SKM-1 treated with dmso at 0.1 percent for 144 hours (cell line): ENCODE measurements at regions not wholly inside any gene's neighbourhood (a gene's known extent, or its start where the extent isn't known, plus 50 kb on each side); places are given as distances from the start of the nearest gene placed in this dataset.
"Not testable (repeated sequence)": the region's sequence is repeated elsewhere in the genome, so short reads cannot be mapped to it uniquely, and the experiment has no call there.

ENCODE experiments used
- DNase-seq: peaks from one replicate; lab custom pipeline; 2025; ENCODE audit not compliant: unreplicated experiment; lab: John Stamatoyannopoulos, UW

DNA sequence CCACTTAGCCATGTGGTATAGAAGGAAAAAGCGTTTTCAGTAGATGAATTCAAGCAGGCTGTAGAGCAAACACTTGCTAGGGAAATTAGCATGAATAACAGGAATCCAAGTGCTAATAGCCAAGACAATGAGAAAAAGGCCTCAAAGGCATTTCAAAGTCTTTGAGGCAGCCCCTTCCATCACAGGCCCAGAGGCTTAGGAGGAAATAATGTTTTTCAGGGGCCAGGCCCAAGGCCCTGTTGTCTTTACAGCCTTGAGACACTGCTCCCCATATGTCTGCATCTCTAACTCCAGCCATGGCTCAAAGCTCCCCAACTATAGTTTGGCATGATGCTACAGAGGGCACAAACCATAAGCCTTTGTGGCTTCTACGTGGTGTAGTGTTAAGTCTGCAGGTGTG, 563.5 kb downstream of the TAF11L14 start:
- DNase-seq = no peak

DNA sequence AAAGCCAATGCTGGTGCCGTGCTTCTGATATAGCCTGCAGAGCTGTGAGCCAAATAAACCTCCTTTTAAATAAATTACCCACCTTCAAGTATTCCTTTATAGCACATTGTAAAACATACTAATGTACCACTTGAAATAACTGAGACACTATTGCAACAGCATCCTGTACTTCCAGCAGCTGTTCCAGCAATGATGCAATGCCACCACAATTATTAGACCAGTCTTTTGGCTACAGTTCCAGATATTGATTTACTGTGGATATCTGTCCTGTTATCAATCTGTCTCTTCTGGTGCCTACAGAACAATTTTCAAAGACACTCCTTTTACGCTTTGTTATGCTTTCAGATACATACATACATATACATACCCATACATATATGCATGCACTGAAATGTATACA, 567.9 kb downstream of the TAF11L14 start:
- DNase-seq = no peak

DNA sequence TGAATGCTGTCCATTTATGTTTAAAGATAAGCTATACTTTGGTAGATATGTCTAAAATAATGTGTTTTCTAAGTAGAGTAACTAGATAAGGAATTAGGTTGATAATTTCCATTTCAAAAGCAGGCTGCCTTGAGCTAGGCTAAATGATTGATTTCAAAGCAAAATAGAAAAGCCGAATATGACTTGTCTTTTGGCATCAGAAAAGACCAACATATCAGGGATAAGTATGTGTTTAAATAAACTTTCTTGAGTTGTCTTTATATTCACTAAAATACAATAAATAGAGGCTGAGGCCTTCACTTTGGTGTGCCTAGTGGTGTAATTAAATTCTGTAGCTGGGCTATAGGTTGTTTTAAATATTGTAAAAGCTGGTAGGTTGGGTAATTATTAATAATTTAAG, 569.0 kb downstream of the TAF11L14 start:
- no peak for DNase-seq

DNA sequence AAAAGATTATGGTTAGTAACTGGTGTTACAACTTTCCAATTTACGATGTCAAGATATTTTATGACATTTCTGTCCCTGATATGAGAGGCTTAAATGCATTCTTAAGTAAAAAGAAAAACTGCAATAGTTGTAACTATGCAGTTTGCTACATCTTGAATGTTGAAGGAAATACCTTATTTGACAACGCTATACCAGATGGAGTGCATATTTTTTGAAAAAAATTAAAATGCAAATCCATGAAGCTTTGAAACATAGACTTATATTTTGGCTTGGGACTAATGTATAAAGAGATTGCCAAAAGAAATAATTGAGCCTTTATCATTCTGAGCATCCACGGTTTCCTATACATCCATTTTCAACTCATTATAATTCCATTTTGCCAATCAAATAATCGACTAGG, 579.4 kb downstream of the TAF11L14 start:
- no peak for DNase-seq

DNA sequence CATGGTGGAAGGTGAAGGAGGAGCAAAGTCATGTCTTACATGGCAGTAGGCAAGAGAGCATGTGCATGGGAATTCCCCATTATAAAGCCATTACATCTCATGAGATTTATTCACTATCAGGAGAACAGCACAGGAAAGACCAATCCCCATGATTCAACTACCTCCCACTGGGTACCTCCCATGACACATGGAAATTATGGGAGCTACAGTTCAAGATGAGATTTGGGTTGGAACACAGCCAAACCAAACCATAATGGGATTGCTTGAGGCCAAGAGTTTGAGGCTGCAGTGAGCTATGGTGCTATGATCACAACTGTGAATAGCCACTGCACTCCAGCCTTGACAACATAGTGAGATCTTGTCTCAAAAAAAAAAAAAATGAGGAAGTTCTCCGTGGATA, 581.8 kb downstream of the TAF11L14 start:
- DNase-seq = no peak

DNA sequence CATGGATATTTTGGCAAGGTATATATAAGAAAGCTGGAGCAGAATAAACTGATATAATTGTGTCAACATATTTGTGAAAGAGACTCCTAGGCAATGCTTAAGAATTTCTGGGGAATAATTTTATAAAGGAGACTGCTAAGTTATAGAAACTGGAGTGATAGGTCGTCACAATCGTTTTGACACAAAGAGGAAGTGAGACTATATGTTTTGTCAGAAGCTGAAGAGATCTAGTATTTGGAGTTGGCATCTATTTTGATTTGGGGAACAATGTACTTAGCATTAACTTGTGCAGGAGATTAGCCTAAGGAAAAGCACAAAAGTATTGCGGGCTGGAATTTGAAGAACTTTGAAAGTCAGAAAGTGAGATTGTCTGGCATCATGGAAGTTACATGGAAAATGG, 582.5 kb downstream of the TAF11L14 start:
- no peak for DNase-seq

DNA sequence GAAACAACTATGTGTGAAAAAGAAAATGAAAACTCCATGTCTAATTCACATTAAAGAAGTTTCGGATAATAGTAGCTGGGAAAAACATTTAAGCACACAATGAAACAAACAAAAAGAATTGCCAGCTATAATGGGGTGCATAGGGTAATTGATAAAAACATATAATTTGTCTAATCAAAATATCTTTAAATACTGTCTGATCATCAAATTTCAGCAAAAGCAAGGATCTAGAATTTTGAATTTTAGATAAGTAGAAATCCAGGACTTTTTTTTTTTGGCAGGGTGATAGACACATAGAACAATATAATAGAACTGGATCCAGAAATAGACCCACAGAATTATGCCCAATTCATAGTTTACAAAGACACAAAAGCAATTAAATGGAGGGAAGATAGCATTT, 585.0 kb downstream of the TAF11L14 start:
- DNase-seq = no peak

DNA sequence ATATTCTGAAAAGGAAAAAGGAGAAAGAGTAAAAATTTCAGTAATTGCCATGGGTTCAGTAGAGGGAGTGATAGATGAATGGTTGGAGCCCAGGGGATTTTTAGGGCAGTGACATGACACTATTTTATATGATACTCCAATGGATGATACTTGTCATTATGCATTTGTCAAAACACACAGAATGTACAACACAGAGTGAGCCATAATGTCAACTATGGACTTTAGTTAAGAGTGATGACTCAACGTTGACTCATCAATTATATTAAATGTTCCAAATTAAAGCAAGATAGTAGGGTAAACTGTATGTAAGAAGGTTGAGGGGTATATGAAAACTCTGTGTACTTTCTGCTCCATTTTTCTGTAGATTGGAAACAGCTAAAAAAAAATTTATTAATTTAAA, 586.4 kb downstream of the TAF11L14 start:
- no peak for DNase-seq

DNA sequence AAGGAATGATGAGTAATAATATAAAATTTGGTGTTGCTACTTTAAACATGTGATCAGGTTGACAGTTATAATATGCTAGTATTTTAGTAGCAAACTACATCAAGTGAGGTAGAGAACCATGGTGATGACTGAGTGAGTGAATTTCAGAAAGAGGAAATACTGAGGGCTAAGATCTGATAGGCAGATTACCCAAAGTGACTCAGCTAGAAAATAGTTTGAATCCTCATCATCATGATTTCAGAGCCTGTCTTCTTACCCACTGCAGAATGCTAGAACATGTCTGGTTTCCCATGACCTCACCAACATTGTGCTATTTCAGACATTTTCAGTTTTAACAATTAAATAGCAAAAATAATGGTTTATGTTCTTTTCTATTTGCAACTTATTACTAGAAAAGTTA, 602.1 kb downstream of the TAF11L14 start:
- DNase-seq = peak; percentile 4

DNA sequence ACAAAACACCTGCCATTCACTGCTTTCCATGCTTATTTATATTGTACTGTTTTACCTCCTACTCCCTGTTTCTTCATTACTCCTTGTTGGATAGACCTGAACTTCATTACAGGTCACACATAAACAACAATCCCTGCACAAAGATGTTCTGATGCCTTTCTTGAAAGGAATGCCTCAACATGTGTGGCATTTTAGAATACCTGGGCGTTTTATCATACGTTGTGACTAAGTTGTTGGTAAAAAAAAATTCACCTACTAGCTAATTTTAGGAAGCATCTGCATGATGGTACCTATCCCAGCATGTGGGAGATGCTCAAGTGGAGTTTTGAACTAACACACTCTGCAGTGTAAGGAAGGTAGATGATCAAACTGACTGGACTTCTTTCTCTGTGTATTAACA, 604.1 kb downstream of the TAF11L14 start:
- no peak for DNase-seq

DNA sequence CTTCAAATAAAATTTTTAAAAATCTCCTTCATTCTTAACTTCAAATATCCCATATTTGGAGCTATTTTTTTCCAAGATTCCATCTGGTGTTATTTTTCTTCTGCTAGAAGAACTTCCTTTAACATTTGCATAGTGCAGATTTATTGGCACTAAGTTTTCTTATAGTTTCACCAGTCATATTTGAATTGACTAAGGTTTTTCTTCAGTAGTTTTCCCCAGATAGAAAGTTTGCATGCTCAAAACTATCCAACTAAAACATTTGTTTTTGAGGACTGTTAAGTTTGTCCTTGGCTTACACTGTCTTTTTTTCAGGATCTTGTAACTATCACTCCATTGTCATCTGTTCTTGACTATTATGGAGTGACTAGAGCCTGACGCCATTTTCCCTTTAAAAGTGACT, 606.7 kb downstream of the TAF11L14 start:
- no peak for DNase-seq

DNA sequence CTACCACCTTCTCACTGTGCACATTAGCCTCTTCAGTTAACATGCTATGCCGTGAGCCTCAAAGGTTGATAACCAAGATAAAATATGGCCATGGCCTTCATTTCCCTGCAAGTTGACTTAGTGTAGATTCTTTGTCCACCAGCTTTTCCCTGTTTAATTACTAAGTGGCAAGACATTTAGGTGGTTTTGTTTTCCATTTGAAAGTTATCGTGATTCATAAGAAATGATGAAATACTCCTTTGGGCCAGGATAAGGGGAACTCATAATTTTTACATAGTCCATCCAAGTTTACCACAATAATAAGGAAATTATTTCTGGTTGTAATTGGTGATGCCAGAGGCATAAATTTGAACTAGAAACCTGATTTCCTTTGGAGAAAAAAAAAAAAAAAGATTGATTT, 609.6 kb downstream of the TAF11L14 start:
- DNase-seq = no peak

DNA sequence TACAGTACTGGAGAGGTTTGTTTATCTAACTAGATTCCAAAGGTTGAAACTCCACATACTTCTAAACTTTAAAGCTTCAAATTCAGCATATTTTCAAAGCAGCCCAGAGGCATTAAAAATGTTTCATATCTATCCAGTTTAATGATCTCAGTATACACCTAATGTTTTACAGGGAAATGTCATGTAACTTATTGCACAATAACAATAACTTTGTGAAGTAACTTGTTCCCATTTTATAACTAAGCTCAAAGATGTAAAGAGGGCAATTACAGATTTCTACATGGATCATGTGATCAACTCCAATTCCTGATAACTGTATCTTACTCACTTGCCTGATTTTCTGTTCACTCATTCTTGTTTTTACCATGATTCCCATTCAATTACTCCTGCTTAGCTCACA, 610.0 kb downstream of the TAF11L14 start:
- DNase-seq = no peak

DNA sequence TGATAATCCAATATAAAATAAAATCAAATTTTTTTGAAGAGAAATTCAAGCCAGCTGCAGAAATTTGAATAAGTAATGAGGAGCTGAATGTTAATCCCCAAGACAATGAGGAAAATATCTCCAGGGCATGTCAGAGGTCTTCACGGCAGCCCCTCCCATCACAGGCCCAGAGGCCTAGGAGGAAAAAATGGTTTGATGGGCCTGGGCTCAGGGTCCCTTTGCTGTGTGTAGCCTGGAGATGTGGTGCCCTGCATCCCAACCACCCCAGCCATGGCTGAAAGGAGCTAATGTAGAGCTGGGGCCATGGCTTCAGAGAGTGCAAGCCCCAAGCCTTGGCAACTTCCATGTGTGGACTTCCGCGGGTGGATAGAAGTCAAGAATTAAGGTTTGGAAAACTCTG, 618.3 kb downstream of the TAF11L14 start:
- DNase-seq = no peak

DNA sequence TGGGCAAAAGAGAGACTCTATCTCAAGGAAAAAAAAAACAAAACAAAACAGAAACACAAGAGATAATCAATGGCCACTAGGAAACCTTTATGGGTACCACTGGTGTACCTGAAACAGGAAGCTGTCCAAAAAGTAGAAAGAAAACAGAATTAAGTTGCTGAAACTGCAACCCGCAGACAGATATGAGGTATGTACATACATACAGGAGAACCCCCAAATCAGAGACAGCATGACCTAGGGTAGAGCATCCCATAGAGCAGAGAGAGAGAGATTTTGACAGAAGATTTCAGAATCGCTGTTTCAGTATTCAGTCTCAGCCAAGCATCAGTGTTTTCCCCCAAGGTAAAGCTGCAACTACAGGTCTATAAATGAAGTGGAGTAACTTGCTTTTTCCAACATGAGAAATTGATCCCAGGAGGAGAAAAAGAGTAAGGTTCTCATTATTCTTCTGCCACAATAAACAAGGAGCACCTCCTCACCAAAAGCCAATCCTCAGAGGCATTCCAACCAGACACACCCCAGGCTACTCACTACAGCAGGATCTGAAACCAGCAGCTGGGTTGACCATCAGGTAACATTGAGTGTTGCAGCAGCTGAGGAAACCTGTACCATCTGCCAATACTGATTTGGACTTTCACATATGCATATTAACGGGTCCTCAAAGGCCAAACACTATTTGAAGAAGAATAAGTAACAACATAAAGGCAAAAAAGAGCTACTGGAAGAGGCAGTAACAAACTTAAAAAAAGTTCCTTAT, 630.0 kb downstream of the TAF11L14 start:
- DNase-seq = no peak

DNA sequence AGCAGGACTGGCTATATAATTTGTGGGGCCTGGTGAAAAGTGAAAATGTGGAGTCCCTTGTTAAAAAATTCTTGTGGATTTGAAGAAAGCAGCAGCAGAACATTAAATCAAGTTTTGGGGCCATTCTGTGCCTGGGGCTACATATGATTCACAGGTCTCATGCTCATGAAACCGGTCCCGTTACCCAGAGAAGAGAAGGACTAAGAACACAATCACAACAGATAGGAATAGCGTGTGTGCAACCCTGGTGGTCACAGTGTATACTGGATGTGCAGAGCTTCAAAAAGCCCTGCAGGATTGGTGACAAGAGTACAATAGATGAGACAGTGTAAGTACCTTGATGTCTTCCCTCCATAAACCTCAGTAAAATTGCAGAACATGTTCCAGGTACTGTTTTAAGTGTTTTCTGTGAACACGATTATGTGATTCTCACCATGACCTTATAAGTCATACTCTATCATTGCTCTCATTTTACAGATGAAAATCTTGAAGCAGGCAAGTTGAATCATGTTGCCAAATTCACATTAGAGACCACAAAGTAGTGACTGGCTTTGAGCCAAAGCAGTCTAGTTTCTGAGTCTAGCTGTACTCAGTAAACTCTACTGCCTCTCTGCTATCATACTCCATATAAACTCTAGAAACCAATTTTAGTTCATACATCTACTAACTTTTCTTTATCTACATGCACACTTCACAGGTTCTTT, 636.5 kb downstream of the TAF11L14 start:
- no peak for DNase-seq

DNA sequence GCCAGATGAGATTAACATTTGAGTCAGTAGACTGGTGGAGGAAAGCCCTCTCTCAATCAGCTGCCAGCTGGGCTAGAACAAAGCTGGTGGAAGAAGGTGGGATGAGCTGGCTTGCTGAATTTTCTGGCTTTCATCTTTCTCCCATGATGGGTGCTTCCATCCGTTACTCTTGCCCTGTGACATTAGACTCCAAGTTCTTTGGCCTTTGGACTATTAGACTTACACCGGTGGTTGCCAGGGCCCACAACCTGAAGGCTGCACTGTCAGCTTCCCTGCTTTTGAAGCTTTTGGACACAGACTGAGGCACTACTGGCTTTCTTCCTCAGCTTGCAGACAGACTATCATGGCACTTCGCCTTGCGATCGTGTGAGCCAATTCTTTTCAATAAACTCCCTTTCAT, 642.7 kb downstream of the TAF11L14 start:
- no peak for DNase-seq

DNA sequence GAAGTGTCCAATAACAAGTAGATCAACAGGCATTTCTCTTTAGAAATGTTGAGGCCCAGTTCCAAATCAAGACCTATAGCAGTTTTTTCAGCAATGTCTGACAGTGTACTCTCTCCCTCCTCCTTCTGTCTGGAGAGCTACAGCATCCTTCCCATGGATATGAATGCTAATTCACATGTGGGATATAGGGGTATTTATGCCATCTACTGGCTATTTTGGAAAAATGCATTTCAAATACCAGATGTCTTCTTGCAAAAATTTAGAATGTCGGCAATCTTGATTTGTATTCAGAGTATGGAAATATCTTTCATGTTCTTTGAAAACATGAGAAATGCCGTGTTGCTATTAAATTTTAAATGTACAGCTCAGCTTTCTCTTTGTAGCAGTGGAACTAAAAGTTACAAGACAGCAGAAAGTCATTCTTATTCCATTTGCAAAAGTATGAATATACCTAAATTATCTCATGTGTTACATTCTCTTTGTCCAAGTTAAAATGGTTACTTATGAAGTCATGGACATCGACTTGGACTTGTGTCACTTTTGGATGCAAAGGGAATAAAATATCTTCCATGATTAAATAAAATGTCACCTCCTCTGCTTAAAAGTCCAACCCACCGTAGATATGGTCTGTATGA, 647.8 kb downstream of the TAF11L14 start:
- peak; percentile 48 for DNase-seq

DNA sequence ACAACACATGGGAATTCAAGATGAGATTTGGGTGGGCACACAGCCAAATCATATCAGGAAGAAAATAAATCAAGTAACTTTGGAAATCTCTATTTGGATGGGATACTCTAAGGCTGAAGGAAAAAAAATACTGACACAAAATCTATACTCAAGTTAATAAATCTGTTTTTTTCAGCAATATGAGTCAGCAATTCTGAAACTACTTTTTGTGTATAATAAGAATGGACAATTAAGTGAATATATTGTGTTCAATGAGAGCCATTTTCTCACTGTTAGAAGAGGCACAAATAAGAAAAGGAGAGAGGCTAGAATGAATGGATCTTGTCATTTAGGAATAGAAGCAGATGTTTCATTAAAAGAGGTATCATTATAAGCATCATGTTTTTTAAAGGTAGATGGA, 651.0 kb downstream of the TAF11L14 start:
- DNase-seq = no peak

DNA sequence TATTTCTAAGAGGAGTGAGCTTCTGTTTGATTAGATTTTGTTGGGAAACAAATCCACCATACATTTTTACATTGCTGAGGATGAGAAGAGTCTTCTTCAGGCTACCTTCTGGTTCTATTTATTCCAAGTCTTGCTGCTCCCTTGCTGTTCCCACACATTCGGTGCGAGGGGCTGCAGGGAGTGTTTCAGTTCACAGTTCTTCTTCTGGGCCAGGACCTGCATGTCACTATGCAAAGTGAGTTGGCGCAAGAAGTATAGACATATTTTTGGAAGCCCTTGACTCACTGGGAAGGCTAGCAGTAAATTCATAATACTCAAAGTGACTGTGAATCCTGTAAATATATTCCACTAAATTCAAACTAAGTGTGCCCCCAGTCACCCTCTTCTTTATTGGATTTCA, 657.9 kb downstream of the TAF11L14 start:
- no peak for DNase-seq

DNA sequence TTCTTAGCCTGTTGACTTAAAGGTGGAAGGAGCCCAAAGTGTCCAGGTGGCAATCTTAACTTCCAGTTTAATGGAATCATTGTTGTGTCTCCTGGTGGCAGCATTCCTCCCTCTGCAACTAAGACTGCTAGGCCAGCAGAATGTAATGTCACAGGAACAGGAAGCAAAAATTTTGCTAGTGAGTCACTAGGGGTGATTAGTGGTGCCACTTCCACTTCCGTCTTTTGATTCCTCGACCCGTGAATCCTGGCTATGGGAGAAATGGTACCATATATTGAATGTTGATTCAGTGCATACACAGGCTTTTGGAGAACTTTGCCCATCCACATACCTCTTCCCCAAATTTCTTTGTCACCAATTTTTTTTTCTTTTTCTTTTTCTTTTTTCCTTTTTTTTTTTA, 661.4 kb downstream of the TAF11L14 start:
- not testable (repeated sequence) for DNase-seq

DNA sequence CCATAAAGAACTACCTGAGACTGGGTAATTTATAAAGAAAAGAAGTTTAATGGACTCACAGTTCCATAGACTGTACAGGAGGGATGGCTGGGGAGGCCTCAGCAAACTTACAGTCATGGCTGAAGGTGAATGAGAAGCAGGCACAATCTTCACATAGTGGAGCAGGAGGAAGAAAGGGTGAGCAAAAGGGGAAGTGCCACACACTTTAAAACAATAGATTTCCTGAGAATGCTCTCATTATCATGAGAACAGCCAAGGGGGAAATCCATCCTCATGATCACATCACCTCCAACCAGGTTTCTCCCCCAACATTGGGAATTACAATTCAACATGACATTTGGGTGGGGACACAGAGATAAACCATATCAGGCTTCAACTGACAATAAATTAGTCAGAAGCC, 664.9 kb downstream of the TAF11L14 start:
- peak; percentile 35 for DNase-seq
